ENCODE measurements at regions not wholly inside any gene's neighbourhood (a gene's known extent, or its start where the extent isn't known, plus 50 kb on each side); places are given as distances from the start of the nearest gene placed in this dataset.

DNA sequence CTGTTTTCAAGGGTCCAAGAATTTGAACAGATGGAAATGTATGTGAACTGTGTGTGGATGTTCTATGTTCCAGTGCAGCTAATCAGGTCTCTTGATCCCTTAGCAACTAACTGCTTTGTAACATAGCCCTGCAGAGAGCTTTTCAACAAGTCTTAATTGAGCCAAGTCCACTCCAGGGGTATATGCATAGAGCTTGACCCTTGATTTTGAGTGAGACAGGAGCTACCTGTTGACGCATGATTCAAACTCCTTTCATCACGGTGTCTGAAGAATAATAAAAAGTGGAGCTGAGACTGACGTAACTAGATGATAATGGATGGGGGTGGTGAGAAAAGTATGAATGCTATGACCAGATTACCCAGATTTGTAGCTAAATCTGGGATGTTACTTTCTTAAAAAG lies 93.3 kb upstream of the CCDC54 start:
- 49% methylated on average over 3 of the region's 3 CpGs for WGBS (ENCODE audit: low lambda C conversion rate, missing lambda C conversion rate)
- H3K9me2 ChIP-seq (replicated peaks; ENCODE audit: insufficient read depth) = no peaks in the 10 kb centered on the region
- peak overlapping the region; percentile 2 for H3K27ac ChIP-seq
- no peaks in the 10 kb centered on the region for H3K79me2 ChIP-seq
- H4K20me1 ChIP-seq (ENCODE audit: insufficient read depth, poor library complexity, severe bottlenecking) = no peaks in the 10 kb centered on the region
- H3K4me3 ChIP-seq = no peak overlapping the region
- no peaks in the 10 kb centered on the region for H3K27me3 ChIP-seq
- H3K9me3 ChIP-seq (ENCODE audit: low read depth) = no peaks in the 10 kb centered on the region
- no peaks in the 10 kb centered on the region for H3K36me3 ChIP-seq (replicated peaks; ENCODE audit: insufficient read depth, low read depth)
- DNase-seq (ENCODE audit: low spot score) = no peak
- no peak overlapping the region for H2AFZ ChIP-seq
- TF ChIP-seq, protein P1, sequence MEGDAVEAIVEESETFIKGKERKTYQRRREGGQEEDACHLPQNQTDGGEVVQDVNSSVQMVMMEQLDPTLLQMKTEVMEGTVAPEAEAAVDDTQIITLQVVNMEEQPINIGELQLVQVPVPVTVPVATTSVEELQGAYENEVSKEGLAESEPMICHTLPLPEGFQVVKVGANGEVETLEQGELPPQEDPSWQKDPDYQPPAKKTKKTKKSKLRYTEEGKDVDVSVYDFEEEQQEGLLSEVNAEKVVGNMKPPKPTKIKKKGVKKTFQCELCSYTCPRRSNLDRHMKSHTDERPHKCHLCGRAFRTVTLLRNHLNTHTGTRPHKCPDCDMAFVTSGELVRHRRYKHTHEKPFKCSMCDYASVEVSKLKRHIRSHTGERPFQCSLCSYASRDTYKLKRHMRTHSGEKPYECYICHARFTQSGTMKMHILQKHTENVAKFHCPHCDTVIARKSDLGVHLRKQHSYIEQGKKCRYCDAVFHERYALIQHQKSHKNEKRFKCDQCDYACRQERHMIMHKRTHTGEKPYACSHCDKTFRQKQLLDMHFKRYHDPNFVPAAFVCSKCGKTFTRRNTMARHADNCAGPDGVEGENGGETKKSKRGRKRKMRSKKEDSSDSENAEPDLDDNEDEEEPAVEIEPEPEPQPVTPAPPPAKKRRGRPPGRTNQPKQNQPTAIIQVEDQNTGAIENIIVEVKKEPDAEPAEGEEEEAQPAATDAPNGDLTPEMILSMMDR (IDR thresholded peaks at IDR 0.05; ENCODE audit: poor library complexity) = no peak
- TF ChIP-seq EZH2phosphoT487 (IDR thresholded peaks at IDR 0.05; ENCODE audit: low read depth, severe bottlenecking, unreplicated experiment) = no peak
- TF ChIP-seq EZH2 (IDR thresholded peaks at IDR 0.05; ENCODE audit: borderline replicate concordance) = no peak
- H3K4me2 ChIP-seq = no peak overlapping the region
- H3K4me1 ChIP-seq (ENCODE audit: insufficient read depth) = no peaks in the 10 kb centered on the region

DNA sequence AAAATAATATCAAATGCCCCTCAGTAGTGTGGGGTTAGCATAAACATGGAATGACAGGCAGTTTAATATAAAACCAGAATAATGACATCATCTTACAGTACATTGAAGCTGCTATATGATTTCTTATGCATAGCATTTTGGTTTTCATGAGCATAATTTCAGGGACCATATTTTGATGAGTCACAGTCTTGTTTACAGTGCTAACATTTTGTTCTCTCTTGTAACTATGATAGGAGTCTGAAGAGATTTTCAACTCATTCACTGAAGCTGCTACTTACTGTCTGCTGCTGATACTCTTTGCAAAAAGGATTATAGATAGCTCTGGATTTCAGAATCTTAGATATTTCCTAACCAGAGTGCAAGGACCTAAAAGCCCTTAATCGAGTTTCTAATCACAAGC lies 92.6 kb upstream of the CCDC54 start:
- Histone ChIP-seq H2AFZ (no peak overlapping the region), H3K9me3 (ENCODE audit: low read depth) (no peaks in the 10 kb centered on the region), H4K20me1 (ENCODE audit: insufficient read depth, poor library complexity, severe bottlenecking) (no peaks in the 10 kb centered on the region), H3K4me1 (ENCODE audit: insufficient read depth) (no peaks in the 10 kb centered on the region), H3K27me3 (no peaks in the 10 kb centered on the region), H3K79me2 (no peaks in the 10 kb centered on the region), H3K4me3 (no peak overlapping the region), H3K4me2 (no peak overlapping the region), H3K9me2 (replicated peaks; ENCODE audit: insufficient read depth) (no peaks in the 10 kb centered on the region), H3K27ac (peak overlapping the region; percentile 30), H3K36me3 (replicated peaks; ENCODE audit: insufficient read depth, low read depth) (no peaks in the 10 kb centered on the region)
- TF ChIP-seq, protein P1 (IDR thresholded peaks at IDR 0.05; ENCODE audit: poor library complexity) = no peak
- TF ChIP-seq EZH2 (IDR thresholded peaks at IDR 0.05; ENCODE audit: borderline replicate concordance) (no peak), EZH2phosphoT487 (IDR thresholded peaks at IDR 0.05; ENCODE audit: low read depth, severe bottlenecking, unreplicated experiment) (no peak)
- 29% methylated on average over 1 of the region's 1 CpG for WGBS (ENCODE audit: low lambda C conversion rate, missing lambda C conversion rate)
- no peak for DNase-seq (ENCODE audit: low spot score)

DNA sequence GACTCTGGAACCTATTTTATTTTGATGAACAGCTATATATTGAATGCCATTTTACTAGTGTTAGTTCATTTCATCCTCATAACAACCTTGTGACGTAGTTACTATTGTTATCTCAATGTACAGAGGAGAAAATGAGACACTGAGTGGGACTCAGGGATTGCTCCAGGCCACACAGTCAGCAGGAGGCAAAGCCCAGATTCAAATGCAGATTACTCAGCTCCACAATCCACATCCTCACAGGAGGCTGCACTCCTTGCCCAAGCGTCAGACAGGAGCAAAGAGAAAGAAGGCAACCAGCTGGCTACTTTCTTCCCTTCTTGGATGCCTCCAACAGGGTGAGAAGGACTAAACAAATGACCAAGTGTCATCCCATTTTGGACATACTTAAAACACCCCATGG lies 92.0 kb upstream of the CCDC54 start:
- Histone ChIP-seq H3K4me1 (ENCODE audit: insufficient read depth) (no peaks in the 10 kb centered on the region), H4K20me1 (ENCODE audit: insufficient read depth, poor library complexity, severe bottlenecking) (no peaks in the 10 kb centered on the region), H3K27ac (peak overlapping the region; percentile 30), H3K27me3 (no peaks in the 10 kb centered on the region), H3K4me3 (no peak overlapping the region), H3K36me3 (replicated peaks; ENCODE audit: insufficient read depth, low read depth) (no peaks in the 10 kb centered on the region), H3K79me2 (no peaks in the 10 kb centered on the region), H2AFZ (no peak overlapping the region), H3K9me2 (replicated peaks; ENCODE audit: insufficient read depth) (no peaks in the 10 kb centered on the region), H3K9me3 (ENCODE audit: low read depth) (no peaks in the 10 kb centered on the region), H3K4me2 (no peak overlapping the region)
- WGBS (ENCODE audit: low lambda C conversion rate, missing lambda C conversion rate) = 66% methylated on average over 2 of the region's 2 CpGs
- DNase-seq (ENCODE audit: low spot score) = no peak
- no peak for TF ChIP-seq EZH2 (IDR thresholded peaks at IDR 0.05; ENCODE audit: borderline replicate concordance)
- no peak for TF ChIP-seq EZH2phosphoT487 (IDR thresholded peaks at IDR 0.05; ENCODE audit: low read depth, severe bottlenecking, unreplicated experiment)
- TF ChIP-seq, protein P1 (IDR thresholded peaks at IDR 0.05; ENCODE audit: poor library complexity) = no peak

DNA sequence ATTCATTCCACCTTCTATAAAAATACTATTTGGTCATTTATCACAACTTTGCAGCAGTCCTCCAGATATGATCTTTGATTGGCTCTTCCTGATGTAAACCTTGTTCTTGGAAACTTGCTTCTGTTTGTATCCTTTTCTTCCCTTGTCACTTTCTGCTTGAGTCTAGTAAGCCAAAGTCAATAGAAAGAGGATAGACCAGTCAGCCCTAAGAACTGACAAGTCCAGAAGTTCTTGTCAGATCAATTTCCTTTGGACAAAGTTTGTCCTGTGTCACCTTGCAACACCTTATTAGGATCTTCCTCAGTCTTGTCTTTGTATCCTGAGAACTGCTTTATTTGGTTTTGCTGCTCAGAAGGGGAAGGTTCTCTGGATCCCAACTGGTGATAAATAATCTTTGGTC lies 87.9 kb upstream of the CCDC54 start:
- TF ChIP-seq, protein P1 (IDR thresholded peaks at IDR 0.05; ENCODE audit: poor library complexity) = no peak
- TF ChIP-seq EZH2 (IDR thresholded peaks at IDR 0.05; ENCODE audit: borderline replicate concordance) = no peak
- no peak for TF ChIP-seq EZH2phosphoT487 (IDR thresholded peaks at IDR 0.05; ENCODE audit: low read depth, severe bottlenecking, unreplicated experiment)
- Histone ChIP-seq H4K20me1 (ENCODE audit: insufficient read depth, poor library complexity, severe bottlenecking) (no peaks in the 10 kb centered on the region), H3K4me1 (ENCODE audit: insufficient read depth) (no peaks in the 10 kb centered on the region), H3K9me2 (replicated peaks; ENCODE audit: insufficient read depth) (no peaks in the 10 kb centered on the region), H3K36me3 (replicated peaks; ENCODE audit: insufficient read depth, low read depth) (no peaks in the 10 kb centered on the region), H3K9me3 (ENCODE audit: low read depth) (no peaks in the 10 kb centered on the region), H3K79me2 (no peaks in the 10 kb centered on the region), H3K27ac (no peak overlapping the region), H2AFZ (no peak overlapping the region), H3K4me2 (no peak overlapping the region), H3K27me3 (no peaks in the 10 kb centered on the region), H3K4me3 (no peak overlapping the region)
- DNase-seq (ENCODE audit: low spot score) = no peak
